Adrenal gland (tissue), 9 donors: ENCODE measurements at regions not wholly inside any gene's neighbourhood (a gene's known extent, or its start where the extent isn't known, plus 50 kb on each side); places are given as distances from the start of the nearest gene placed in this dataset.

Experiments
- DNase-seq, 7 donors: peaks; one replicate each; pipeline ENCODE4 v3.0.0-alpha.2; 2019 to 2020
- H3K27ac ChIP-seq, 5 donors: fragments of 200-600 bp; sonication (generic) in 4 of 5; 1 replicate in 3 of 5; 2 replicates in 2 of 5; pipeline versions ENCODE4 v1.5.1 to v1.8.0; 2016 to 2020; ENCODE audit warnings: mild to moderate bottlenecking in 1 of 5
- H3K27me3 ChIP-seq: fragments of 200-600 bp; 2 replicates; pipeline ENCODE4 v1.8.0; 2021
- H3K36me3 ChIP-seq, 2 donors: fragments of 200-600 bp; replicated peaks in 1 of 2; 1 replicate in 1 of 2; 2 replicates in 1 of 2; pipeline versions ENCODE4 v1.5.1 to v1.8.0; 2018 to 2022
- H3K4me1 ChIP-seq, 2 donors: fragments of 200-600 bp; replicated peaks in 1 of 2; 1 replicate in 1 of 2; 2 replicates in 1 of 2; pipeline versions ENCODE4 v1.5.1 to v1.8.0; 2018 to 2021
- H3K4me3 ChIP-seq, 4 donors: fragments of 200-600 bp; sonication (generic) in 3 of 4; one replicate each; pipeline ENCODE4 v1.5.1; 2016 to 2018
- H3K9me3 ChIP-seq, 3 donors: fragments of 200-600 bp; sonication (generic) in 1 of 3; replicated peaks in 1 of 3; 1 replicate in 2 of 3; 2 replicates in 1 of 3; pipeline versions ENCODE4 v1.5.1 to v1.8.0; 2016 to 2021
- CTCF ChIP-seq, 6 experiments: fragments of 450-650 bp in 4 of 6; fragments of 200-600 bp in 2 of 6; sonication (generic) in 1 of 6; IDR thresholded peaks; 1 replicate in 5 of 6; 2 replicates in 1 of 6; pipeline versions ENCODE4 v1.5.1 to v1.8.0; 2016 to 2021; ENCODE audit warnings: antibody characterized with exemption in 6 of 6, mild to moderate bottlenecking in 2 of 6, moderate library complexity in 1 of 6
- POLR2A ChIP-seq, 2 donors: fragments of 450-650 bp; IDR thresholded peaks; one replicate each; pipeline ENCODE4 v1.6.1; 2017; ENCODE audit warnings: antibody characterized with exemption in 2 of 2, mild to moderate bottlenecking in 2 of 2, moderate library complexity in 1 of 2
- whole genome bisulfite sequencing, 4 donors: extraction: QIAGEN DNeasy Blood & Tissue Kit in 2 of 4; methylation state at CpG; one replicate each; pipeline versions ENCODE4 v1.1.5 to v1.1.7; 2013 to 2017; 5-methylcytosine and 5-hydroxymethylcytosine counted together
- intact Hi-C, 2 donors: fragments of 100-400 bp; cut with DNase I; formaldehyde crosslinking; loops; one replicate each; pipeline versions ENCODE4 v1.14.1 to v1.15.0; 2022 to 2023
- donor health status: healthy with polysubstance abuse.
- donor health status: Bipolar disorder and iron deficiency.
- donor health status: DM: yes; HTN: yes; CAD: no.
- donor health status: DM: no; HTN: no; CAD: no.
- donor health status: DM: no; HTN: no; CAD: no.

GRCh38 chr4:151968643-151969042 is 207.8 kb upstream of the GATB start:
- no peak overlapping the region for H3K4me3 ChIP-seq
- no peaks in the 10 kb centered on the region for H3K27me3 ChIP-seq
- intact Hi-C loops, result no loop called here
- H3K9me3 ChIP-seq, result no peaks in the 10 kb centered on the region
- 71 to 82% (median 76%) methylated on average over 6 of the region's 6 CpGs for WGBS, 4 donors
- no peaks in the 10 kb centered on the region for H3K36me3 ChIP-seq
- no peak for TF ChIP-seq CTCF (IDR thresholded peaks at IDR 0.05)
- no peak for TF ChIP-seq POLR2A (IDR thresholded peaks at IDR 0.05)
- H3K27ac ChIP-seq, result no peak overlapping the region
- no peaks in the 10 kb centered on the region for H3K4me1 ChIP-seq
- no peak for DNase-seq

- H3K36me3 ChIP-seq, result no peaks in the 10 kb centered on the region
- no peak overlapping the region for H3K27ac ChIP-seq
- no peak for DNase-seq
- TF ChIP-seq CTCF (IDR thresholded peaks at IDR 0.05) (no peak), POLR2A (IDR thresholded peaks at IDR 0.05) (no peak)
- intact Hi-C loops, result no loop called here
- H3K4me3 ChIP-seq, result no peak overlapping the region
- 84 to 90% (median 86%) methylated on average over 6 of the region's 6 CpGs for WGBS, 4 donors
- H3K27me3 ChIP-seq, result no peaks in the 10 kb centered on the region
- H3K4me1 ChIP-seq, result peaks cover 0 to 2% of the 10 kb centered on the region in 2 donors
- H3K9me3 ChIP-seq, result no peaks in the 10 kb centered on the region
These were observed 206.3 kb upstream of the GATB start for GRCh38 chr4:151967074-151967473.

- Histone ChIP-seq H3K36me3 (no peaks in the 10 kb centered on the region), H3K4me1 (peaks cover 0 to 7% of the 10 kb centered on the region in 2 donors), H3K4me3 (no peak overlapping the region), H3K27ac (peak overlapping the region in 1 of 5 donors; percentile 14), H3K9me3 (no peaks in the 10 kb centered on the region), H3K27me3 (no peaks in the 10 kb centered on the region)
- WGBS, 4 donors, result 56 to 66% (median 61%) methylated on average over 4 of the region's 4 CpGs
- no peak for TF ChIP-seq POLR2A (IDR thresholded peaks at IDR 0.05)
- TF ChIP-seq CTCF (IDR thresholded peaks at IDR 0.05), result no peak
- intact Hi-C loops, result no loop called here
- no peak for DNase-seq
These were observed 201.5 kb upstream of the GATB start for GRCh38 chr4:151962138-151962823.

GRCh38 chr4:151961456-151961855 is 200.6 kb upstream of the GATB start:
- H3K27ac ChIP-seq, result peak overlapping the region in 1 of 5 donors; percentile 36
- no peaks in the 10 kb centered on the region for H3K9me3 ChIP-seq
- TF ChIP-seq CTCF (IDR thresholded peaks at IDR 0.05) (no peak), POLR2A (IDR thresholded peaks at IDR 0.05) (no peak)
- H3K4me1 ChIP-seq, result peaks cover 0 to 7% of the 10 kb centered on the region in 2 donors
- no peaks in the 10 kb centered on the region for H3K27me3 ChIP-seq
- H3K4me3 ChIP-seq, result no peak overlapping the region
- no peak for DNase-seq
- 57 to 65% (median 60%) methylated on average over 2 of the region's 2 CpGs for WGBS, 4 donors
- intact Hi-C loops, result no loop called here
- H3K36me3 ChIP-seq, result no peaks in the 10 kb centered on the region
